NOMO-1 treated with dmso at 0.1 percent for 144 hours (cell line): ENCODE measurements at regions not wholly inside any gene's neighbourhood (a gene's known extent, or its start where the extent isn't known, plus 50 kb on each side); places are given as distances from the start of the nearest gene placed in this dataset.
"Not testable (repeated sequence)": the region's sequence is repeated elsewhere in the genome, so short reads cannot be mapped to it uniquely, and the experiment has no call there.

Experiments
- DNase-seq: peaks from one replicate; lab custom pipeline; 2025; ENCODE audit not compliant: unreplicated experiment; lab: John Stamatoyannopoulos, UW

GRCh38 chr21:32823296-32823695 is 51.7 kb upstream of the PAXBP1 start:
- DNase-seq: not testable (repeated sequence)

GRCh38 chr21:32824950-32825349 is 53.4 kb upstream of the PAXBP1 start:
- no peak for DNase-seq

GRCh38 chr21:32826329-32827167 is 55.0 kb upstream of the PAXBP1 start:
- DNase-seq: peak; percentile 37

DNA sequence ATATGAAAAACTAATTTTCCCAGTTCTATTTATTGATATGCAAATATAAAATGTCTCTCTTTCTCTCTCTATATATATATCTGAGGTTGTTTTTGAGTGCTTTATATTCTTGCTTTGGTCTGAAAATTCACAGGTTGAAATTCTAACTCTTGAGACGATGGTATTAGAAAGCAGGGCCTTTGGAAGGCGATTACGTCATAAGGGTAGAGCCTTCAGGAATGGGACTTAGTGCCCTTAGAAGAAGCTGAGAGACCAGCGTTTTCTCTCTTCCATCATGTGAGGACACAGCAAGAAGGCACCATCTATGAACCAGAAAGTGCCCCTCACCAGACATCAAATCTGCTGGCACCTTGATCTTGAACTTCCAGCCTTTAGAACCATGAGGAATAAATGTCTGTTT is 57.4 kb upstream of the PAXBP1 start:
- DNase-seq: no peak

DNA sequence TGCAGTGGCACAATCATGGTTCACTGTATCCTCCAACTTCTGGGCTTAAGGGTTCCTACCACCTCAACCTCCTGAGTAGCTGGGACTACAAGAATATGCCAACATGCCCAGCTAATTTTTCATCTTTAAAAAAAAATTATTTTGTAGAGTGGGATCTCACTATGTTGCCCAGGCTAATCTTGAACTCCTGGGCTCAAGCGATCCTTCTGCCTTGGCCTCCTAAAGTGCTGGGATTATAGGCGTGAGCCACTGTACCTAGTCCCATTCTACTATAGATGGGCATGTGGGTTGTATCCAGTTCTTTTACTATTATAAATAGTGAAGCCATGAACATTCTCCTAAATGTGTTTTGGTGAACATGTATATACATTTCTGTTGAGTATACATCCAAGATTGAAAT is 57.9 kb upstream of the PAXBP1 start:
- DNase-seq: no peak

DNA sequence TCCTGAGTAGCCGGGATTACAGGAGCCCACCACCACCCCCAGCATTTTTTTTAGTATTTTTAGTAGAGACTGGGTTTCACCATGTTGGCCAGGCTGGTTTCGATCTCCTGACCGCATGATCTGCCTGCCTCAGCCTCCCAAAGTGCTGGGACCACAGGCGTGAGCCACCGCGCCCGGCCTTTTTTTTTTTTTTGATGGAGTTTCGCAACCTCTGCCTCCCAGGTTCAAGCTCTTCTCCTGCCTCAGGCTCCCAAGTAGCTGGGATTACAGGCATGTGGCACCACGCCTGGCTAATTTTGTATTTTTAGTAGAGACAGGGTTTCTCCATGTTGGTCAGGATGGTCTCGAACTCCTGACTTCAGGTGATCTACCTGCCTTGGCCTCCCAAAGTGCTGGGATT is 60.2 kb upstream of the PAXBP1 start:
- DNase-seq: not testable (repeated sequence)

DNA sequence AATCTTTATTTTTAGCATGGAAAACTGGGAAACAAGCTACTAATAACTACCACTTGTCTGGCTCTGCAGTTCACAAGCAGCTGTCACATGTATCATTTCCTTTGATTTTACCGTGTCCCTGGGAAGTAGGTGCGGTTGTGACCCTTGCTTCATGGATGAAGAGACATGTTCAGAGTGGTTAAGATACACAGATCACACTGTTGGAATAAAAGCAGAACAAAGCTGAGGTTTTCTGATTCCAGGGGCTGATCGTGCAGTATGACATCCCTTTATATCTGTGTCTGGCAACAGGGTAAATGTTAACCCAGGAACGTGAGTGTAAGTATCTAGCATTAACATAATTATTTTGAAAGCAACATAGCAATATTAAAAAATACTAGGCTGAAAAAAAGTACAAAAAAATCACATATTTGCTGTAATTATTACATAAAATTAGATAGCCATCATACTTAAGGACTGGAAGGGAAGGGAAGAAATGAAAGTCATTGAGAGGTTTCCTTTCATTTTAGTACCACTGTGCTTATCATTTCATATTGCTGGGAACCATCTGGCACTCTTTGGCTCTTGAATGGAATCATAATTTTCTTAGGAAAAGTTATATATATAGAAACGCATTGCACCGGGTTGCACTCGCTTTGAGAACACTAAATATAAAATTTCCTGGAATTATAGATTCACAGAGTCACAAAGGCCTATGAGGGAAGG is 62.8 kb upstream of the PAXBP1 start:
- no peak for DNase-seq

GRCh38 chr21:32834916-32835235 is 63.3 kb upstream of the PAXBP1 start:
- DNase-seq: no peak

DNA sequence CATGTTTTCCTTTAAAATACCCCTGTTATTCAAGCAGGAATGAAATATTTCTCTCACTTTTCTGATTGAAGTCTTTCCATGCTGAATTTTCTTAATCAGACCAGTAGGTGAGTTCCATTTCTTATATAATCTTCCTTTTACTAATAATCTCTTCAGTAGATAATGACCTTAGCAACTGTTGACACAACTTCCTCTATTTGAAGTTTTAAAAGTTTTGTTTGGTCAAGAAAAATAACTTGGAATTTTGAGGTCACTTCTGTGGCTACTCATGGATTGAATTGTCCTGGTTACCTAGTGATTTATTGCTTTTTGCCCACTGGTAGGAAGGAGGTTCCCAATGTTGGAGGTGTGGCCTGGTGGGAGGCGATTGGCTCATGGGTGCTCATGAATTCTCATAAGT is 70.6 kb upstream of the PAXBP1 start:
- DNase-seq: no peak

- DNase-seq: no peak
Observed at GRCh38 chr21:32843561-32843960, 72.0 kb upstream of the PAXBP1 start.

GRCh38 chr21:32844076-32844475 is 72.5 kb upstream of the PAXBP1 start:
- no peak for DNase-seq

GRCh38 chr21:32844653-32845436 is 73.3 kb upstream of the PAXBP1 start:
- peak; percentile 59 for DNase-seq

GRCh38 chr21:32858628-32859027 is 87.1 kb upstream of the PAXBP1 start:
- no peak for DNase-seq

DNA sequence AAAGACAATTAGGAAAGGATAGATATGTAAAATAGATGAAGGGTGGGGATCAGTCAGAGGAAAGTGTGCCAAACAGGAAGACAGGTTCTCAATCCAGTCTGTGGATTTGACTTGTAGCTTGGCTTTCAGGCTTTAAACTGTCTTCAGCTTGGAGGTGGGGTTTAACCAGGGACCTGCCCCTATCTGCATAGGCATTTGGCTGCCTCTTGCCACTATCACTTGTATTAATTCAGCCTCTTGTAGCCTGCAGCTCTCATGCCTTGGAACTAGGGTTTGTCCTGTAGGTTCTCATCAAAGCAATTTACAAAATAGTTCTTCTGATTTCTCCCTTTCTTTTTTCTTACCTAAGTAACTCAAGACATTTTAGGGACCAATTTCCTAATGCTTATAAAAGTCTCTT is 88.8 kb upstream of the PAXBP1 start:
- DNase-seq: no peak

GRCh38 chr21:32861866-32862265 is 90.3 kb upstream of the PAXBP1 start:
- no peak for DNase-seq

- no peak for DNase-seq
Observed at GRCh38 chr21:32867597-32867996, 96.0 kb upstream of the PAXBP1 start.

DNA sequence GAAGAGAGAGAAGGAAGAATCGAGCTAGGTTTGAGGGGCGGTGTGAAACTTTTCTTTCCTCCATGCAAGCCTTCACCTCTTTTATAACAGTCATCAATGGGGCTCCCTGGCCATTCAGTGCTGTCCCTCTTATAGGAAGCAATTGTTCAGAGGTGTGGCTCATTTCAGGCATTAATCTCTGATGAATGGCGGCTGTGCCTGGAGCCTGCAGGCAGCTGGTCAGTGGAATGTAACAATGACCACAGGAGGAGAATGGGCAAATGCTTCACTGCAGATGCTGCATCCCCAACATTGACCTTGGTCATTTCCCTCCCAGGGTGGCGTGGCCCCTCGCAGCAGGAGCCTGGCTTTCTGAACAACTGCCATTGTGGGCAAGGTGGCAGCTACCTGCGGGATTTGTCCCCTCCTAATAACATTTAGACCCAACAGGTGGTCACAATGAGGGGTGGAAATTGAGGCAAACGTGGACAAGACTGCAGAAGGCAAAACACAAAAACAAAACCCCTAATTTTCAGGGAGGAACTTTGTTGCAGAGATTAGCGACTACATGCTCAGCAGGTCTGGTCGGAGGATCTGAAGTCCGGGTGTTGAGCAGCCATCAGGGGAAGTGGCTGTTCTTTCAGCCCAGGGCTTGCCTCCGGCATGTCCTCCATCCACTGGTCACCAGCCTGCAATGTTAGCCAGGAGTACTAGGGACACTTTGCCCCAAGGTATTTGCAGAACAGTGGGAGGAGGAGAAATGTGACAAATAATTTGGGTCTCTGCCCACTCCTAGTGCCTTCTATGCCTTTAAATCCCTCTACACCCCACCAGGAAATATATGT is 97.3 kb upstream of the PAXBP1 start:
- DNase-seq: no peak

DNA sequence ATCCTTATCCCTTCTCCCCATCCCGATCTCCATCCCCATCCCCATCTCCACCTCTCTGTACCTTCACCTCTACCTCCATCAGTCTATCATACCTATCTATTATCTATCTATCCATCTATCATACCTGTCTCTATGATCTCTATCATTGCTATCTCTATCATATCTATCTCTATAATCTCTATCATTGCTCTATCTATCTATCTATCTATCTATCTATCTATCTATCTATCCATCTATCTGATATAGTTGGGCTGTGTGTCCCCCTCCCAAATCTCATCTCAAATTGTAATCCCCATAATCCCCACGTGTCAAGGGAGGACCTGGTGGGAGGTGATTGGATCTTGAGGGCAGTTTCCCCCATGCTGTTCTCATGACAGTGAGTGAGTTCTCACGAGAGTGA is 97.9 kb upstream of the PAXBP1 start:
- DNase-seq: no peak

DNA sequence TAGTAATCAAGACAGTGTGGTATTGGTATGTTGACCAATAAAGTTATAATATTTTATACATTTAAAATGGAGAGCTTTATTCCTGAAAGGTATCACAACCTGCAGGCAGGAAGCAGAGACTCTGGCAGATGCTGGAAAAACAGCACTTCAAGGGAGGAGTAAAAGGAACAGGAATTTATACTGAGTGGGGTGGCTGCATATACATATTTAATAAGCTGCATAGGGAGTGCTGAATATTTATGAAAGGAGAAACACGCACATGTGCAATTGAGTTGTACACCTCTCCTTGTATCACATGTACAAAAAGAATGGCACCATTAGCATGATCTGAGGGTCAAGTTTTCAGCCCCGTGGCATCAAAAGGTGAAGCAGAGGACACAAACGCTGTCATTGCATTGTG is 104.9 kb upstream of the PAXBP1 start:
- DNase-seq: no peak

DNA sequence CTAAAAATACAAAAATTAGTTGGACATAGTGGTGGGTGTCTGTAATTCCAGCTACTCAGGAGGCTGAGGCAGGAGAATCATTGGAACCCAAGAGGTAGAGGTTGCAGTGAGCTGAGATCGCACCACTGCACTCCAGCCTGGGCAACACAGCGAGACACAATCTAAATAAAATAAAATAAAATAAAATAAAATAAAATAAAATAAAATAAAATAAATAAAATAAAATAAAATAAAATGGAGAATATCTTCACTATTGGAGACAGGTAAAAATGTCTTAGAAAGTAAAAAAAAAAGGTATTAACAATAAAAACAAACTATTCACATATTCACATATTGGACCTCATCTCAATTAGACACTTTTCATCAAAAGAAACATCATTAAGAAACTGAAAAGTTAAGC is 106.3 kb upstream of the PAXBP1 start:
- not testable (repeated sequence) for DNase-seq

- DNase-seq: peak; percentile 5
Observed at GRCh38 chr21:32878661-32879060, 107.1 kb upstream of the PAXBP1 start.
